ENCODE measurements at regions not wholly inside any gene's neighbourhood (a gene's known extent, or its start where the extent isn't known, plus 50 kb on each side); places are given as distances from the start of the nearest gene placed in this dataset.

- TF ChIP-seq CTCF (IDR thresholded peaks at IDR 0.05) (no peak), EP300 (IDR thresholded peaks at IDR 0.05) (no peak), POLR2AphosphoS5 (IDR thresholded peaks at IDR 0.05) (no peak), POLR2A (IDR thresholded peaks at IDR 0.05) (no peak)
These were observed 221.8 kb upstream of the GYPA start for GRCh38 chr4:144362366-144362765.
